DND-41 (cell line): ENCODE measurements at regions not wholly inside any gene's neighbourhood (a gene's known extent, or its start where the extent isn't known, plus 50 kb on each side); places are given as distances from the start of the nearest gene placed in this dataset.

Experiments
- ATAC-seq: fragments of 200-7000 bp; cut with Tn5 transposase; 3 replicates; pipeline ENCODE4 v1.9.1; 2021; ENCODE audit warnings: low read depth; ENCODE audit not compliant: insufficient read depth
- DNase-seq: peaks from one replicate; pipeline ENCODE4 v3.0.0-alpha.2; 2020
- H2AFZ ChIP-seq: 2 replicates; pipeline ENCODE4 v1.6.0; 2012; ENCODE audit warnings: low read depth, low read length
- H3K27ac ChIP-seq: 2 replicates; pipeline ENCODE4 v1.5.1; 2012; ENCODE audit warnings: low read length, inconsistent platforms
- H3K27me3 ChIP-seq: fragments of 200-600 bp; sonication (generic); 2 replicates; pipeline ENCODE4 v1.6.0; 2012; ENCODE audit warnings: low read length, mild to moderate bottlenecking, inconsistent platforms; ENCODE audit not compliant: insufficient read depth, poor library complexity
- H3K36me3 ChIP-seq: 2 replicates; pipeline ENCODE4 v1.5.1; 2012; ENCODE audit warnings: low read length, inconsistent platforms; ENCODE audit not compliant: insufficient read depth
- H3K4me1 ChIP-seq: 2 replicates; pipeline ENCODE4 v1.5.1; 2012; ENCODE audit warnings: mild to moderate bottlenecking, low read length; ENCODE audit not compliant: insufficient read depth
- H3K4me2 ChIP-seq: 2 replicates; pipeline ENCODE4 v1.6.0; 2012; ENCODE audit warnings: mild to moderate bottlenecking, moderate library complexity, low read length, inconsistent platforms; ENCODE audit not compliant: insufficient read depth
- H3K4me3 ChIP-seq, 2 experiments: fragments of 200-600 bp in 1 of 2; shearing (Covaris generic) in 1 of 2; 2 replicates each; pipeline ENCODE4 v1.5.1; 2012 to 2016; ENCODE audit warnings: inconsistent platforms in 2 of 2, low read length in 2 of 2, mild to moderate bottlenecking in 2 of 2, low read depth in 1 of 2, moderate library complexity in 1 of 2
- H3K79me2 ChIP-seq: 2 replicates; pipeline ENCODE4 v1.6.0; 2012; ENCODE audit warnings: low read length, inconsistent platforms; ENCODE audit not compliant: insufficient read depth
- H3K9ac ChIP-seq: 2 replicates; pipeline ENCODE4 v1.6.0; 2012; ENCODE audit warnings: low read depth, mild to moderate bottlenecking, inconsistent platforms, low read length, moderate library complexity
- H3K9me3 ChIP-seq: 2 replicates; pipeline ENCODE4 v1.5.1; 2012; ENCODE audit warnings: low read length, moderate library complexity, mild to moderate bottlenecking, inconsistent platforms; ENCODE audit not compliant: insufficient read depth, severe bottlenecking
- H4K20me1 ChIP-seq: 2 replicates; pipeline ENCODE4 v1.6.0; 2012; ENCODE audit warnings: low read length; ENCODE audit not compliant: insufficient read depth
- CTCF ChIP-seq: IDR thresholded peaks from 2 replicates; pipeline ENCODE4 v1.5.1; 2012; ENCODE audit warnings: borderline replicate concordance, low read length, moderate library complexity, mild to moderate bottlenecking; ENCODE audit not compliant: poor library complexity, severe bottlenecking; ENCODE audit errors: extremely low read depth
- EZH2 ChIP-seq: IDR thresholded peaks from 3 replicates; pipeline ENCODE4 v1.6.1; 2012; ENCODE audit warnings: borderline replicate concordance, low read depth, mild to moderate bottlenecking, moderate library complexity, low read length, inconsistent platforms; ENCODE audit not compliant: severe bottlenecking

- TF ChIP-seq CTCF: no peak
- TF ChIP-seq EZH2: no peak
- no peaks in the 10 kb centered on the region for H3K4me1 ChIP-seq
- no peaks in the 10 kb centered on the region for H4K20me1 ChIP-seq
- no peak overlapping the region for H3K27ac ChIP-seq
- no peak overlapping the region for H2AFZ ChIP-seq
- no peak overlapping the region for H3K9ac ChIP-seq
- no peak overlapping the region for H3K4me2 ChIP-seq
- no peak for DNase-seq
- no peaks in the 10 kb centered on the region for H3K79me2 ChIP-seq
- no peak for ATAC-seq
- H3K27me3 ChIP-seq: no peaks in the 10 kb centered on the region
- no peaks in the 10 kb centered on the region for H3K36me3 ChIP-seq
- H3K4me3 ChIP-seq: no peak overlapping the region
- no peaks in the 10 kb centered on the region for H3K9me3 ChIP-seq
Measured at GRCh38 chr6:121828146-121828886, 392.9 kb downstream of the GJA1 start.

GRCh38 chr6:121830736-121831135 is 395.3 kb downstream of the GJA1 start:
- no peak for DNase-seq
- no peaks in the 10 kb centered on the region for H4K20me1 ChIP-seq
- TF ChIP-seq CTCF (no peak), EZH2 (no peak)
- no peak for ATAC-seq
- H3K4me2 ChIP-seq: no peak overlapping the region
- no peaks in the 10 kb centered on the region for H3K27me3 ChIP-seq
- no peak overlapping the region for H3K4me3 ChIP-seq
- no peaks in the 10 kb centered on the region for H3K9me3 ChIP-seq
- no peak overlapping the region for H3K9ac ChIP-seq
- H2AFZ ChIP-seq: no peak overlapping the region
- no peaks in the 10 kb centered on the region for H3K36me3 ChIP-seq
- H3K79me2 ChIP-seq: no peaks in the 10 kb centered on the region
- H3K27ac ChIP-seq: no peak overlapping the region
- H3K4me1 ChIP-seq: no peaks in the 10 kb centered on the region

GRCh38 chr6:121835662-121836061 is 400.2 kb downstream of the GJA1 start:
- Histone ChIP-seq H4K20me1 (no peaks in the 10 kb centered on the region), H3K27me3 (no peaks in the 10 kb centered on the region), H3K9me3 (no peaks in the 10 kb centered on the region), H2AFZ (no peak overlapping the region), H3K4me1 (peaks cover 26% of the 10 kb centered on the region), H3K9ac (no peak overlapping the region), H3K36me3 (no peaks in the 10 kb centered on the region), H3K4me2 (no peak overlapping the region), H3K27ac (no peak overlapping the region), H3K4me3 (no peak overlapping the region), H3K79me2 (no peaks in the 10 kb centered on the region)
- DNase-seq (no peak), ATAC-seq (no peak)
- TF ChIP-seq EZH2: no peak

GRCh38 chr6:121837545-121838229 is 402.2 kb downstream of the GJA1 start:
- Histone ChIP-seq H3K4me3 (no peak overlapping the region), H3K27ac (no peak overlapping the region), H2AFZ (no peak overlapping the region), H3K4me2 (no peak overlapping the region), H3K9me3 (no peaks in the 10 kb centered on the region), H3K27me3 (no peaks in the 10 kb centered on the region), H3K4me1 (peaks cover 26% of the 10 kb centered on the region), H3K36me3 (no peaks in the 10 kb centered on the region), H4K20me1 (no peaks in the 10 kb centered on the region), H3K79me2 (no peaks in the 10 kb centered on the region), H3K9ac (no peak overlapping the region)
- TF ChIP-seq CTCF (no peak), EZH2 (no peak)
- DNase-seq: no peak
- no peak for ATAC-seq
